HL-60 (cell line): ENCODE measurements at regions not wholly inside any gene's neighbourhood (a gene's known extent, or its start where the extent isn't known, plus 50 kb on each side); places are given as distances from the start of the nearest gene placed in this dataset.

Experiments
- TF ChIP-seq, protein P1 (sequence below): IDR thresholded peaks from one replicate; pipeline ENCODE4 v1.5.1; 2011; ENCODE audit warnings: low read length, control low read depth, inconsistent platforms; ENCODE audit not compliant: insufficient read depth
- TF ChIP-seq, protein P2 (sequence below): IDR thresholded peaks from 2 replicates; pipeline ENCODE4 v1.6.1; 2012; ENCODE audit warnings: low read depth; ENCODE audit not compliant: insufficient replicate concordance

DNA sequence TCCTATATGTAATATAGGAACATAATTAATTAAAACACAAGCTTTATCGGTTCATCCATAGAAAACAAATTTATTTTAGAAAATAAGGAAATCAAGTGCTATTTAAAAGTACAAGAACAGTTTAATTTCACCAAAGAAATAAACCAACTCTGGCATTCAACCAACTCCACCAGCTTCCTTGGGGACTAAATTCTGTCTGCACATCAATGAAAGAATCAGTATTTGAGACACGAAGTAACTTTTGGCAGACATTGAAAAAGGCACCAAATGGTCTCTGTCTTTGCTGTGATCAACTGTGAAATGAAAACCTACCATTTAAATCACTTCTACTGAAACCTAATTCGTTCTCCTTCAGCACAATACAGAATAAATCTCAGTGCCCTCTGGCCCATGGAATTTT is 719.7 kb upstream of the GRIA3 start:
- TF ChIP-seq, protein P1, sequence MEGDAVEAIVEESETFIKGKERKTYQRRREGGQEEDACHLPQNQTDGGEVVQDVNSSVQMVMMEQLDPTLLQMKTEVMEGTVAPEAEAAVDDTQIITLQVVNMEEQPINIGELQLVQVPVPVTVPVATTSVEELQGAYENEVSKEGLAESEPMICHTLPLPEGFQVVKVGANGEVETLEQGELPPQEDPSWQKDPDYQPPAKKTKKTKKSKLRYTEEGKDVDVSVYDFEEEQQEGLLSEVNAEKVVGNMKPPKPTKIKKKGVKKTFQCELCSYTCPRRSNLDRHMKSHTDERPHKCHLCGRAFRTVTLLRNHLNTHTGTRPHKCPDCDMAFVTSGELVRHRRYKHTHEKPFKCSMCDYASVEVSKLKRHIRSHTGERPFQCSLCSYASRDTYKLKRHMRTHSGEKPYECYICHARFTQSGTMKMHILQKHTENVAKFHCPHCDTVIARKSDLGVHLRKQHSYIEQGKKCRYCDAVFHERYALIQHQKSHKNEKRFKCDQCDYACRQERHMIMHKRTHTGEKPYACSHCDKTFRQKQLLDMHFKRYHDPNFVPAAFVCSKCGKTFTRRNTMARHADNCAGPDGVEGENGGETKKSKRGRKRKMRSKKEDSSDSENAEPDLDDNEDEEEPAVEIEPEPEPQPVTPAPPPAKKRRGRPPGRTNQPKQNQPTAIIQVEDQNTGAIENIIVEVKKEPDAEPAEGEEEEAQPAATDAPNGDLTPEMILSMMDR, result no peak
- TF ChIP-seq, protein P2, sequence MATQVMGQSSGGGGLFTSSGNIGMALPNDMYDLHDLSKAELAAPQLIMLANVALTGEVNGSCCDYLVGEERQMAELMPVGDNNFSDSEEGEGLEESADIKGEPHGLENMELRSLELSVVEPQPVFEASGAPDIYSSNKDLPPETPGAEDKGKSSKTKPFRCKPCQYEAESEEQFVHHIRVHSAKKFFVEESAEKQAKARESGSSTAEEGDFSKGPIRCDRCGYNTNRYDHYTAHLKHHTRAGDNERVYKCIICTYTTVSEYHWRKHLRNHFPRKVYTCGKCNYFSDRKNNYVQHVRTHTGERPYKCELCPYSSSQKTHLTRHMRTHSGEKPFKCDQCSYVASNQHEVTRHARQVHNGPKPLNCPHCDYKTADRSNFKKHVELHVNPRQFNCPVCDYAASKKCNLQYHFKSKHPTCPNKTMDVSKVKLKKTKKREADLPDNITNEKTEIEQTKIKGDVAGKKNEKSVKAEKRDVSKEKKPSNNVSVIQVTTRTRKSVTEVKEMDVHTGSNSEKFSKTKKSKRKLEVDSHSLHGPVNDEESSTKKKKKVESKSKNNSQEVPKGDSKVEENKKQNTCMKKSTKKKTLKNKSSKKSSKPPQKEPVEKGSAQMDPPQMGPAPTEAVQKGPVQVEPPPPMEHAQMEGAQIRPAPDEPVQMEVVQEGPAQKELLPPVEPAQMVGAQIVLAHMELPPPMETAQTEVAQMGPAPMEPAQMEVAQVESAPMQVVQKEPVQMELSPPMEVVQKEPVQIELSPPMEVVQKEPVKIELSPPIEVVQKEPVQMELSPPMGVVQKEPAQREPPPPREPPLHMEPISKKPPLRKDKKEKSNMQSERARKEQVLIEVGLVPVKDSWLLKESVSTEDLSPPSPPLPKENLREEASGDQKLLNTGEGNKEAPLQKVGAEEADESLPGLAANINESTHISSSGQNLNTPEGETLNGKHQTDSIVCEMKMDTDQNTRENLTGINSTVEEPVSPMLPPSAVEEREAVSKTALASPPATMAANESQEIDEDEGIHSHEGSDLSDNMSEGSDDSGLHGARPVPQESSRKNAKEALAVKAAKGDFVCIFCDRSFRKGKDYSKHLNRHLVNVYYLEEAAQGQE, result no peak
